Heart left ventricle (tissue), 16 donors: ENCODE measurements at regions not wholly inside any gene's neighbourhood (a gene's known extent, or its start where the extent isn't known, plus 50 kb on each side); places are given as distances from the start of the nearest gene placed in this dataset.
"Not testable (repeated sequence)": the region's sequence is repeated elsewhere in the genome, so short reads cannot be mapped to it uniquely, and the experiment has no call there.

ENCODE experiments used
- ATAC-seq, 4 donors: fragments of 200-7000 bp; cut with Tn5 transposase; one replicate each; pipeline ENCODE4 v1.9.1; 2020 to 2022; ENCODE audit warnings: moderate library complexity in 4 of 4, mild to moderate bottlenecking in 3 of 4, moderate number of reproducible peaks in 1 of 4
- DNase-seq, 5 donors: peaks; one replicate each; pipeline ENCODE4 v3.0.0-alpha.2; 2020
- H3K27ac ChIP-seq, 12 donors: fragments of 200-600 bp; sonication (generic) in 4 of 12; one replicate each; pipeline versions ENCODE4 v1.5.0 to v1.8.0; 2016 to 2022; ENCODE audit warnings: mild to moderate bottlenecking in 2 of 12
- H3K27me3 ChIP-seq, 9 donors: fragments of 200-600 bp; sonication (generic) in 2 of 9; one replicate each; pipeline versions ENCODE4 v1.5.1 to v1.8.0; 2016 to 2022; ENCODE audit warnings: mild to moderate bottlenecking in 3 of 9
- H3K36me3 ChIP-seq, 9 donors: fragments of 200-600 bp; sonication (generic) in 2 of 9; one replicate each; pipeline versions ENCODE4 v1.5.0 to v1.8.0; 2018 to 2022; ENCODE audit warnings: mild to moderate bottlenecking in 2 of 9
- H3K4me1 ChIP-seq, 12 donors: fragments of 200-600 bp; sonication (generic) in 4 of 12; one replicate each; pipeline versions ENCODE4 v1.5.0 to v1.8.0; 2016 to 2022; ENCODE audit warnings: mild to moderate bottlenecking in 3 of 12
- H3K4me3 ChIP-seq, 12 donors: fragments of 200-600 bp; sonication (generic) in 4 of 12; one replicate each; pipeline versions ENCODE4 v1.5.0 to v1.8.0; 2017 to 2022; ENCODE audit warnings: mild to moderate bottlenecking in 9 of 12, moderate library complexity in 4 of 12
- H3K9me3 ChIP-seq, 12 donors: fragments of 200-600 bp; sonication (generic) in 4 of 12; one replicate each; pipeline versions ENCODE4 v1.5.0 to v1.8.0; 2016 to 2022; ENCODE audit warnings: mild to moderate bottlenecking in 1 of 12
- POLR2A ChIP-seq, 2 donors: fragments of 450-650 bp; IDR thresholded peaks; one replicate each; pipeline ENCODE4 v1.6.1; 2017; ENCODE audit warnings: antibody characterized with exemption in 2 of 2, mild to moderate bottlenecking in 2 of 2, moderate library complexity in 2 of 2
- WGBS, 4 donors: extraction: QIAGEN DNeasy Blood & Tissue Kit in 2 of 4; methylation state at CpG; one replicate each; pipeline versions ENCODE4 v1.1.5 to v1.1.7; 2013 to 2018; 5-methylcytosine and 5-hydroxymethylcytosine counted together
- intact Hi-C, 10 donors: fragments of 100-400 bp; cut with DNase I; formaldehyde crosslinking; loops; one replicate each; pipeline versions ENCODE4 v1.11.1 to v1.14.2; 2022
- TF ChIP-seq, protein P1 (sequence below), 12 donors: fragments of 200-600 bp; sonication (generic) in 4 of 12; IDR thresholded peaks; one replicate each; pipeline versions ENCODE4 v1.5.0 to v1.8.0; 2018 to 2022; ENCODE audit warnings: antibody characterized with exemption in 12 of 12, mild to moderate bottlenecking in 5 of 12
- donor health status: ischemic (EF 13 %, LVEDD 7.1; RV severe dilation, severe dysfunction).
- donor health status: healthy with polysubstance abuse.
- donor health status: DM: no; HTN: yes; CAD: no.
- donor health status: DM: no; HTN: no; CAD: no.
- donor health status: ischemic (EF 25% LVEDD 6.9; RV normal size, moderate dysfunction).
- donor health status: ischemic (EF 25% LVEDD 5.7; RV mildly dilated, moderate dysfunction).
- donor health status: healthy.
- donor health status: DM: yes; HTN: yes; CAD: no.
- donor health status: ischemic (EF 35%, LVEDD 5.7; RV mildly dilated, moderate dysfunction).
- donor health status: nonischemic (EF 11% LVEDD 7.7; RV severe dilation, severe dysfunction).
- donor health status: DM: yes; HTN: yes; CAD: no.
- donor health status: PGD.
- donor health status: ischemic (EF 29% LVEDD 5.4; RV normal size, mild dysfunction).
- donor health status: nonischemic (EF 23%, LVEDD 6.1; RV moderate dilation, normal function).

DNA sequence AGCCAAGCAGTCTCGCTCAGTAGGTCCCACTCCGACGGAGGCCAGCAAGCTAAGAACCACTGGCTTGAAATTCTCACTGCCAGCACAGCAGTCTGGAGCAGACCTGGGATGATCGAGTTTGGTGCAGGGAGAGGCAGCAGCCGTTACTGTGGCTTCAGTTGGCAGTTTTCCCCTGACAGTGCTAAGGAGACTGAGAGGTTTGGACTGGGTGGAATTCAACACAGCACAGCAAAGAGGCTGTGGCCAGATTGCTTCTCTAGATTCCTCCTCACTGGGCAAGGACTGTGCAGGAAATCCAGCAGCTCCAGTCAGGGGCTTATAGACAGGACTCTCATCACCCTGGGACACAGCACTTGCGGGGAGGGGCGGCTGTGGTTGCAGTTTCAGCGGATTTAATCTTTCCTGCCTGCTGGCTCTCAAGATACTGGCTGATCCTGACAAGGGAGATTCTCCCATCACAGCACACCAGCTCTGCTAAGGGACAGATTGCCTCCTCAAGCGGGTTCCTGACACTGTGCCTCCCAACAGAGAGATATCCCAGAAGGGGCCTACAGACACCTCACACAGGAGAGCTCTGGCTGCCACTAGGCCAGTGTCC is 122.1 kb downstream of the YIPF5 start:
- intact Hi-C loops: loop anchor here in 1 of 10 donors (10.0 kb wide), 1 partner anchor 76 kb away; no protein-coding TSS in a partner anchor
- Histone ChIP-seq H3K27me3 (no peaks in the 10 kb centered on the region), H3K36me3 (no peaks in the 10 kb centered on the region), H3K4me1 (peaks cover 0 to 8% (median 0%) of the 10 kb centered on the region in 12 donors), H3K4me3 (no peak overlapping the region), H3K9me3 (no peaks in the 10 kb centered on the region), H3K27ac (no peak overlapping the region)
- ATAC-seq (peak in 3 of 4 donors; percentile 15 to 36 (median 31)), DNase-seq (no peak)
- no peak for TF ChIP-seq POLR2A (IDR thresholded peaks at IDR 0.05)
- WGBS, 4 donors: 32 to 48% (median 43%) methylated on average over 6 to 9 of the region's 9 CpGs

DNA sequence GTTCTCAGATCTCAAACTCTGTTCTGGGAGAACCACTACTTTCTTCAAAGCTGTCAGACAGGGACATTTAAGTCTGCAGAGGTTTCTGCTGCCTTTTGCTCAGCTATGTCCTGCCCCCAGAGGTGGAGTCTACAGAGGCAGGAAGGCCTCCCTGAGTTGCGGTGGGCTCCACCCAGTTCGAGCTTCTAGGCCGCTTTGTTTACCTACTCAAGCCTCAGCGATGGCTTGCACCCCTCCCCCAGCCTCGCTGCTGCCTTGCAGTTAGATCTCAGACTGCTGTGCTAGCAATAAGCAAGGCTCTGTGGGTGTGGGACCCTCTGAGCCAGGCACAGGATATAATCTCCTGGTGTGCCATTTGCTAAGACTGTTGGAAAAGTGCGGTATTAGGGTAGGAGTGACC is 115.1 kb downstream of the YIPF5 start:
- H3K36me3 ChIP-seq, H3K4me3 ChIP-seq, DNase-seq, ATAC-seq, H3K27me3 ChIP-seq, intact Hi-C loops, H3K27ac ChIP-seq, H3K4me1 ChIP-seq: not testable (repeated sequence)
- WGBS, 4 donors: 91 to 97% (median 93%) methylated on average over 5 to 6 of the region's 6 CpGs
- H3K9me3 ChIP-seq: peaks cover 0 to 17% (median 0%) of the 10 kb centered on the region in 12 donors

DNA sequence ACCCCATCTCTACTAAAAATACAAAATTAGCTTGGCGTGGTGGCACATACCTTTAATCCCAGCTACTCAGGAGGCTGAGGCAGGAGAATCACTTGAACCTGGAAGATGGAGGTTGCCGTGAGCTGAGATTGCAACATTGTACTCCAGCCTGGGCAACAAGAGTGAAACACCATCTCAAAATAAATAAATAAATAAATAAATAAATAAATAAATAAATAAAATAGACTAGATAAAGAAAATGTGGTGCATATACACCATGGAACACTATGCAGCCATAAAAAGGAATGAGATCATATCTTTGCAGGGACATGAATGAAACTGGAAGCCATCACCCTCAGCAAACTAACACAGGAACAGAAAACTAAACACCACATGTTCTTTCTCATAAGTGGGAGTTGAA is 110.4 kb downstream of the YIPF5 start:
- DNase-seq, H3K27me3 ChIP-seq, H3K27ac ChIP-seq, intact Hi-C loops, H3K36me3 ChIP-seq, ATAC-seq, H3K4me3 ChIP-seq, H3K4me1 ChIP-seq: not testable (repeated sequence)
- H3K9me3 ChIP-seq: peaks cover 0 to 26% (median 1%) of the 10 kb centered on the region in 12 donors
- 96 to 99% (median 98%) methylated on average over 2 of the region's 2 CpGs for WGBS, 4 donors

DNA sequence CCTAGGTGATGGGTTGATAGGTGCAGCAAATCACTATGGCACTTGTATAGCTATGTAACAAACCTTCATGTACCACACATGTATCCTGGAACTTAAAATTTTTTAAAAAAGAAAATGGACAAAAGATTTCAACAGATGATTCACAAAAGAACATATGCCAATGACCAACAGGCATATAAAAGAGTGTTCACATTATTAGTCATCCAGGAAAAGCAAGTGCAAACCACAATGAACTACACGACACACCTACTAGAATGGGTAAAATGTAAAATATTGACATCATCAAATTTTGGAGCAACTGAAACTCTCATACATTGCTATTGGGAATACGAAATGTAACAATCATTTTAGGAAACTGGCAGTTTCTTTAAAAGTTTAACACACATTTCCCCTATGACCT is 109.9 kb downstream of the YIPF5 start:
- 90 to 96% (median 94%) methylated on average over 2 of the region's 2 CpGs for WGBS, 4 donors
- intact Hi-C loops: no loop called here
- TF ChIP-seq POLR2A (IDR thresholded peaks at IDR 0.05): no peak
- TF ChIP-seq, protein P1, sequence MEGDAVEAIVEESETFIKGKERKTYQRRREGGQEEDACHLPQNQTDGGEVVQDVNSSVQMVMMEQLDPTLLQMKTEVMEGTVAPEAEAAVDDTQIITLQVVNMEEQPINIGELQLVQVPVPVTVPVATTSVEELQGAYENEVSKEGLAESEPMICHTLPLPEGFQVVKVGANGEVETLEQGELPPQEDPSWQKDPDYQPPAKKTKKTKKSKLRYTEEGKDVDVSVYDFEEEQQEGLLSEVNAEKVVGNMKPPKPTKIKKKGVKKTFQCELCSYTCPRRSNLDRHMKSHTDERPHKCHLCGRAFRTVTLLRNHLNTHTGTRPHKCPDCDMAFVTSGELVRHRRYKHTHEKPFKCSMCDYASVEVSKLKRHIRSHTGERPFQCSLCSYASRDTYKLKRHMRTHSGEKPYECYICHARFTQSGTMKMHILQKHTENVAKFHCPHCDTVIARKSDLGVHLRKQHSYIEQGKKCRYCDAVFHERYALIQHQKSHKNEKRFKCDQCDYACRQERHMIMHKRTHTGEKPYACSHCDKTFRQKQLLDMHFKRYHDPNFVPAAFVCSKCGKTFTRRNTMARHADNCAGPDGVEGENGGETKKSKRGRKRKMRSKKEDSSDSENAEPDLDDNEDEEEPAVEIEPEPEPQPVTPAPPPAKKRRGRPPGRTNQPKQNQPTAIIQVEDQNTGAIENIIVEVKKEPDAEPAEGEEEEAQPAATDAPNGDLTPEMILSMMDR (IDR thresholded peaks at IDR 0.05): no peak

DNA sequence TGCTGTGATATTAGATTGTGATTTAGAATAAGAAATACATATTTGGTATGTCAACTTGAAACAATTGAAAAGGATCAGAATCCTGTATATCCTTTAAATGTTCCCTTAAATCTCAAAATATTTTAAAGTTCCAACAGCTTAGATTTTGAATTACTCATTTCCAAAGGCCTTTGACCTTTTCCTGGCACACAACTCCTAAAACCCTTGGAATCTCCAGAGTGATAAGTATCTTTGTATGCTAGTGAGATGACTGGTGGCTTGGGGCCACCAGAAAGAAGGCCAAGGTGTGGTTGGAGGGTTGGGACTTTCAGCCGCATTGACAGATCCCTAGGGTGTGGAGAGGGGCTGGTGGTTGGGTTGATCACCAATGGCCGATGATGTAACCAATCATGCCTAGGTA is 104.7 kb downstream of the YIPF5 start:
- Histone ChIP-seq H3K36me3 (no peaks in the 10 kb centered on the region), H3K27me3 (no peaks in the 10 kb centered on the region), H3K4me3 (no peak overlapping the region), H3K9me3 (peaks cover 0 to 6% (median 0%) of the 10 kb centered on the region in 12 donors), H3K4me1 (no peaks in the 10 kb centered on the region), H3K27ac (no peak overlapping the region)
- intact Hi-C loops: no loop called here
- WGBS, 4 donors: 82 to 91% (median 89%) methylated on average over 2 of the region's 2 CpGs
- ATAC-seq: no peak
- DNase-seq: no peak
- TF ChIP-seq POLR2A (IDR thresholded peaks at IDR 0.05): no peak
- TF ChIP-seq, protein P1 (IDR thresholded peaks at IDR 0.05): no peak

More for the DNA sequence above, 109.9 kb downstream of the YIPF5 start:
- Histone ChIP-seq H3K36me3 (no peaks in the 10 kb centered on the region), H3K9me3 (peaks cover 0 to 21% (median under 1%) of the 10 kb centered on the region in 12 donors), H3K4me3 (no peak overlapping the region), H3K27me3 (no peaks in the 10 kb centered on the region), H3K27ac (no peak overlapping the region), H3K4me1 (no peaks in the 10 kb centered on the region)
- ATAC-seq (no peak), DNase-seq (no peak)

DNA sequence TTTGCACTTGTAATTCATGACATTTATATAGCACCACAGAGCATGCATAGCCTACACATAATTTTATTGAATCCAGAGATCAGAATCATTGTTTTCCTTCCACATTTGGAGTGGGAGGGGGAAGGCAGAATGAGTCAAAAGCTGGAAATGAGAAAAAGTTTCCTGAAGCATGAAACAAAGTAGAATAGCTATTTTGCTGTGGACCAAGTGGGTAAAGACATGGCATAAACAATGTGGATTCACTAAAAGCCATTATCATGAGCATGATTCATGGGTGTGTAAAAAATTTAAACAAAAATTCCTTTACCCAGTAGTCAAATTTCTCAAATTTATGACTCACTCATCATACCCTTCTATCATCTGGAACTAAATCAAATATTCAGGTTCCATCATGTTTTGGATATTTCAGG is 97.9 kb downstream of the YIPF5 start:
- intact Hi-C loops: no loop called here

More for the DNA sequence above, 97.9 kb downstream of the YIPF5 start:
- ATAC-seq (no peak), DNase-seq (no peak)
- Histone ChIP-seq H3K4me1 (no peaks in the 10 kb centered on the region), H3K4me3 (no peak overlapping the region), H3K36me3 (no peaks in the 10 kb centered on the region), H3K27ac (no peak overlapping the region), H3K9me3 (peaks cover 0 to 5% (median 0%) of the 10 kb centered on the region in 12 donors), H3K27me3 (no peaks in the 10 kb centered on the region)
- TF ChIP-seq, protein P1 (IDR thresholded peaks at IDR 0.05): no peak
- no peak for TF ChIP-seq POLR2A (IDR thresholded peaks at IDR 0.05)
